ENCODE measurements at regions not wholly inside any gene's neighbourhood (a gene's known extent, or its start where the extent isn't known, plus 50 kb on each side); places are given as distances from the start of the nearest gene placed in this dataset.

DNA sequence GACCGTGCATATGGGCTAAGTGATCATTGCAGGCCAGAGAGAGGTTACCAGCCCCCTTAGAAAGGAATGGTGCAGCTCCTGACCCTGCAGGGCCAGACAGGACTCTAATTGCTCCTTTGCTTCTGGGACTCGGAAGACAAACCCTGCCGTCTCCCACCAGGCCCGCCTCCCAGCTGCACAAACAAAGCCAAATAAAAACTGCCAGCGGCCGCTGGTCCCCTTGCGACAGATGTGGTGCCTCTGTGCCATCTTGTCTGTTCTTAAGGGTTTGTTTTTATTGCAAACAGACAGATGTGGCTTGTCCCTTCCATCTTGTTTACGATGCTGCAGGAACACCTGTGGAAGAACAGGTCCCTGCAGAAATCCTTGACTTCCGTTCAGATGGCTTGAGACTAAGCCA, 434.4 kb upstream of the TSHZ3 start:
- TF ChIP-seq CTCF (IDR thresholded peaks at IDR 0.05; ENCODE audit: low read length) (no peak), EZH2 (optimal IDR thresholded peaks at IDR 0.05; ENCODE audit: low read depth, low read length) (no peak), EZH2phosphoT487 (IDR thresholded peaks at IDR 0.05; ENCODE audit: low read length) (no peak)

Data from MM.1S (cell line).